ENCODE measurements at regions not wholly inside any gene's neighbourhood (a gene's known extent, or its start where the extent isn't known, plus 50 kb on each side); places are given as distances from the start of the nearest gene placed in this dataset.

- no peak for DNase-seq
Observed at GRCh38 chr2:129717560-129718130, 261.8 kb upstream of the RAB6C start.

DNA sequence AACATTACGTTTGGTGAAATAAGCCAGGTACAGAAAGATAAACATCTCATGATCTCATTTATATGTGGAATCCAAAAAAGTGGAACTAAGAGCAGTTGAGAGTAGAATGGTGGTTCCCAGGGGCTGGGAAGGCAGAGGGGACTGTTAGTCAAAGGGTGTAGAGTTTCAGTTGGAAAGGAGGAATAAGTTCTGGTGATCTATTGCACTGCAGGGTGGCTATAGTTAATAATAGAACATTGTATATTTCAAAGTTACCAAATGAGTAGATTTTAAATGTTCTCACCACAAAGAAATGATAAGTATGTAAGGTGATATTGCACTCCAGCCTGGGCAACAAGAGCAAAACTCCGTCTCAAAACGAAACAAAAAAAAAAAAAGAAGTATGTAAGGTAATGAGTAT lies 260.1 kb upstream of the RAB6C start:
- Mint-ChIP-seq H3K27ac (ENCODE audit: unreplicated experiment) (no peak overlapping the region), H3K9me3 (ENCODE audit: unreplicated experiment) (no peaks in the 10 kb centered on the region), H3K27me3 (ENCODE audit: unreplicated experiment) (peaks cover 10% of the 10 kb centered on the region), H3K36me3 (ENCODE audit: unreplicated experiment) (no peaks in the 10 kb centered on the region), H3K4me3 (ENCODE audit: unreplicated experiment) (no peak overlapping the region), H3K4me1 (ENCODE audit: low read depth, unreplicated experiment) (peaks cover 12% of the 10 kb centered on the region)
- DNase-seq, result no peak
- TF ChIP-seq CTCF (IDR thresholded peaks at IDR 0.05; ENCODE audit: partially characterized antibody, unreplicated experiment), result no peak

More at GRCh38 chr2:129717560-129718130, 261.8 kb upstream of the RAB6C start:
- H3K27me3 Mint-ChIP-seq (ENCODE audit: unreplicated experiment), result peaks cover 8% of the 10 kb centered on the region
- H3K4me1 Mint-ChIP-seq (ENCODE audit: low read depth, unreplicated experiment), result peaks cover 9% of the 10 kb centered on the region
- H3K27ac Mint-ChIP-seq (ENCODE audit: unreplicated experiment), result no peak overlapping the region
- H3K9me3 Mint-ChIP-seq (ENCODE audit: unreplicated experiment), result peaks cover 2% of the 10 kb centered on the region
- no peak overlapping the region for H3K4me3 Mint-ChIP-seq (ENCODE audit: unreplicated experiment)
- no peaks in the 10 kb centered on the region for H3K36me3 Mint-ChIP-seq (ENCODE audit: unreplicated experiment)
- no peak for TF ChIP-seq CTCF (IDR thresholded peaks at IDR 0.05; ENCODE audit: partially characterized antibody, unreplicated experiment)

- H3K9me3 Mint-ChIP-seq (ENCODE audit: unreplicated experiment), result peaks cover 1% of the 10 kb centered on the region
- peaks cover 15% of the 10 kb centered on the region for H3K4me1 Mint-ChIP-seq (ENCODE audit: low read depth, unreplicated experiment)
- TF ChIP-seq CTCF (IDR thresholded peaks at IDR 0.05; ENCODE audit: partially characterized antibody, unreplicated experiment), result no peak
Observed at GRCh38 chr2:129720360-129720759, 259.1 kb upstream of the RAB6C start.

DNA sequence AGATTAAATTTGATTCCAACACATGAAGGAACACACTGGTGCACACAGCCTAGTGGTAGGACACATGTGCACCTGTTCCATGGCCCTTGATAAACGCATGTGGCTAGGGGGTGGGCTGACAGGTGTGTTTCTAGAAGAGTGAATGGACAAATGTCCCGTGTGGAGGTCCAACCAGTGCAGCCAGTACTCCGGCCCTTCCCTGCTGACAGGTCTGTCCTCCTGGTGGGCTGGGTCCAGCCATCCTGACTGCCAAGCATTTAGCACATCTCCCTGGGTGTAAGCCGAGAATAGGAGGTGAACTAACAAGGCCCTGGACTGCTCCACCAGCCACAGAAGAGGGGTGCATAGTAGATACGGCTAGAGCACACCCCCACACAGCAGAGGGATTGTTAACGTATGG lies 258.7 kb upstream of the RAB6C start:
- Mint-ChIP-seq H3K9me3 (ENCODE audit: unreplicated experiment) (peaks cover 1% of the 10 kb centered on the region), H3K36me3 (ENCODE audit: unreplicated experiment) (no peaks in the 10 kb centered on the region), H3K27ac (ENCODE audit: unreplicated experiment) (no peak overlapping the region), H3K4me3 (ENCODE audit: unreplicated experiment) (no peak overlapping the region), H3K4me1 (ENCODE audit: low read depth, unreplicated experiment) (peaks cover 15% of the 10 kb centered on the region), H3K27me3 (ENCODE audit: unreplicated experiment) (peaks cover 10% of the 10 kb centered on the region)
- no peak for TF ChIP-seq CTCF (IDR thresholded peaks at IDR 0.05; ENCODE audit: partially characterized antibody, unreplicated experiment)
- no peak for DNase-seq

More at GRCh38 chr2:129720360-129720759, 259.1 kb upstream of the RAB6C start:
- Mint-ChIP-seq H3K36me3 (ENCODE audit: unreplicated experiment) (no peaks in the 10 kb centered on the region), H3K27me3 (ENCODE audit: unreplicated experiment) (peaks cover 10% of the 10 kb centered on the region), H3K27ac (ENCODE audit: unreplicated experiment) (no peak overlapping the region), H3K4me3 (ENCODE audit: unreplicated experiment) (no peak overlapping the region)
- DNase-seq, result no peak

GRCh38 chr2:129721236-129721635 lies 258.2 kb upstream of the RAB6C start:
- H3K27ac Mint-ChIP-seq (ENCODE audit: unreplicated experiment), result no peak overlapping the region
- TF ChIP-seq CTCF (IDR thresholded peaks at IDR 0.05; ENCODE audit: partially characterized antibody, unreplicated experiment), result no peak
- H3K9me3 Mint-ChIP-seq (ENCODE audit: unreplicated experiment), result peaks cover 1% of the 10 kb centered on the region
- H3K4me1 Mint-ChIP-seq (ENCODE audit: low read depth, unreplicated experiment), result peaks cover 15% of the 10 kb centered on the region
- no peak for DNase-seq
- no peaks in the 10 kb centered on the region for H3K36me3 Mint-ChIP-seq (ENCODE audit: unreplicated experiment)
- H3K4me3 Mint-ChIP-seq (ENCODE audit: unreplicated experiment), result no peak overlapping the region
- H3K27me3 Mint-ChIP-seq (ENCODE audit: unreplicated experiment), result peaks cover 10% of the 10 kb centered on the region

All from glutamatergic neuron (in vitro differentiated cells).